ENCODE measurements at regions not wholly inside any gene's neighbourhood (a gene's known extent, or its start where the extent isn't known, plus 50 kb on each side); places are given as distances from the start of the nearest gene placed in this dataset.
"Not testable (repeated sequence)": the region's sequence is repeated elsewhere in the genome, so short reads cannot be mapped to it uniquely, and the experiment has no call there.

DNA sequence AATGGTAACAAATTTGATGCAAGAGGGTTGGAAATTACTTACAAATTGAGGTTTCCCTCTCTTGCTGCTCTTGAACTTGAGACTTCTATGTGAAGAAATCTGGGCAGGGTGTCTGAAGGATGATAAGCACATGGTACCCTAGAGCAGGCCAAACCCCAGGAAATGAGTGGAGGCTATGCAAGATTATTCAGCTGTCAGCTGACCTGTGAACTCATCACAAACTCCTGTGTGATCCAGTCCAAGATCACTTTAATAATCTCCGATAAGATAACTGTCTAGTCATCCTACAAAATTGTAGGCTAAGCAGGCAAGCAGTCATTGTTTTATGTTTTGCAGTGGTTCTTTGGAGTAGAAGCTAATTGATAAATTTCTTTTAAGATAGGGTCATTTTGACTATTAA is 213.1 kb downstream of the BTBD3 start:
- no peak for DNase-seq

DNA sequence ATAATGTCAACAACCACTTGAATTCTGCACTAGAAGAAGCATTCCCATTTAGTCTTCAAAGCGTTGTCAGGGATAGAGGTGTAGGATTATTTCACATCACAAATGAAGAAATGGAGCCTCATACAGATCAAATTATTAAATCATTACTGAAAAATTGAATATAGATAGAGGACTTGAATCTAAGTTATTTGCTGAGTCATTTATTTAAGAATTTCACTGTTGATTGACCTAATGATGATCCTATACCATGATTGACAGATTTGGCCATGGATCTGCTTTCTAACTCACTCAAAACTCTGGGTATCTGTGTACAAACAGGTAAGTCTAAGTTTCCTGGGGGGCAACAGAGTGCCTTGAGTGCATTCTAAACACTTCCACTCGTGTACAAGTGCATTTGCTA is 215.9 kb downstream of the BTBD3 start:
- DNase-seq: no peak

DNA sequence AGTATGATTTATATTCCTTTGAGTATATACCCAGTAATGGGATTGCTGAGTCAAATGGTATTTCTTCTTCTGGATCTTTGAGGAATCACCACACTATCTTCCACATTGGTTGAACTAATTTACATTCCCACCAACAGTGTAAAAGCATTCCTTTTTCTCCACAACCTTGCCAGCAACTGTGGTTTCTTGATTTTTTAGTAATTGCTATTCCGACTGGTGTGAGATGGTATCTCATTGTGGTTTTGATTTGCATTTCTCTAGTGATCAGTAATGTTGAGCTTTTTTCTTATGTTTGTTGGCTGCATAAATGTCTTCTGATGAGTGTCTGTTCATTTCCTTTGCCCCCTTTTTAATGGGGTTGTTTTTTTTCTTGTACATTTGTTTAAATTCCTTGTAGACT is 228.3 kb downstream of the BTBD3 start:
- DNase-seq: not testable (repeated sequence)

DNA sequence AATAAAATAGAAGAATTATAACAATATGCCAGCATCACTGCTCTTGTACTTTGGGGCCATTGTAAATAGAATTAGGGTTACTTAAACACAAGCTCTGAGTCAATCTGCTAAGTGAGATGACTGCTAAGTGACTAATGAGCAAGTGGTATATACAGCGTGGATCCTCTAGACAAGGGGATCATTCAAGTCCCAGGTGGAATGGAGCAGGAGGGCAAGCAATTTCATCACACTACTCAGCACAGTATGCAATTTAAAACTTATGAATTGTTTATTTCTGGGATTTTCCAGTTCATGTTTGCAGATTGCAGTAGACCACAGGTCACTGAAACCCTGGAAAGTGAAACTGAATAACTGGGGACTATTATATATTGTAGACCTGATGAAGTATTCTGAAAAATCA is 235.3 kb downstream of the BTBD3 start:
- no peak for DNase-seq

DNA sequence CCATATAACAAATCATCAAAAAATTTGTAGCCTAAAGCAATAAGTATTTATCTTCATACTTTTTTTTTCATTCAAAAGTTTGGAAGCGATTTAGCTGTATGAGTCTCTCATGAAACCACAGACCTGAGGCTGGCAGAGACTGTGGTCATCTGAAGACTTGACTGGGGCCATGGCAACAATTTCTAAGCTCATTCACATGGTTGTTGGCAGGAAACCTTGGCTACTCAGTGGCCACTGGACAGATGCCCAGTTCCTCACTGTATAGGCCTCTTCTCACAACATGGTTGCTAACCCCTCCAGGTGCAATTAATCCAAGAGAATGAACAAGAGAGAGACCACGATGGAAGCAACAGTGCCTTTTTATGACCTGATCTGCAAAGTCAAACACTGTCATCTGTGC is 235.9 kb downstream of the BTBD3 start:
- no peak for DNase-seq

DNA sequence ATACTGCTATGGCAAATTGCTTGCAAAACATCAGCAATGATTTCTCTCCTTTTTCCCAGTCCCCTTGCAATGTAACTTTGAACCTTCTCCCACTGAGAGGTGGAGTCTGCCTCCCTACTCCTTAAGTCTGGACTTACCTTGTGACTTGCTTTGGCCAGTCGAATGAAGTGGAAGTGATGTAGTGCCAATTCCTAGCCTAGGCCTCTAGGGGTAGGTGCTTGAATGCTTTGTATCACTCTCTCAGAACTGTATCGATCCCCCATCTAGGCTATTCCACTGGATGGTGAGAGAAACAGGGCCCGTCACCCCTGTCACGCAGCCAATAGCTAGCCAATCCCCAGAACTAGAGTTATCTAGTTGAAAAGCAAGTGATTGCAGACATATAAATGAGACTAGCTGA is 238.6 kb downstream of the BTBD3 start:
- no peak for DNase-seq

DNA sequence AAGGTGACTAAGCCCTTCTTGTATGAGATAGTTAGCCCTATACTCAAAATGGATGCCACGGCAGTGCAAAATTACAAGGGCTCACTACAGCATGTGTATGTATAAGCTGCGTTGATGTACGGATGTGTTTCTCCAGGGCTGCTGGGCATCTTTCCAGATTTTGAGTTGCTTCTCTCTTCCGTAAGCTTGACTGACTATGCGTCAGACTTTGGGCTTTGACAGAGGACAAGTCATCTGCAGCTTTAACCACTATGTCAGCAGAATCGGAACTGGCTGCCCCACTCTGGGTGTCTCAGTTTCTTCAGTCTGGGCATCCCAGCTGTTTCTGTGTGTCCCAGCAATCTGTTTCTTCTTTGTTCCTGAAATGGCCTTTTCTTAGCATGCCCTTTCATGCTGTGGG is 241.6 kb downstream of the BTBD3 start:
- DNase-seq: no peak

DNA sequence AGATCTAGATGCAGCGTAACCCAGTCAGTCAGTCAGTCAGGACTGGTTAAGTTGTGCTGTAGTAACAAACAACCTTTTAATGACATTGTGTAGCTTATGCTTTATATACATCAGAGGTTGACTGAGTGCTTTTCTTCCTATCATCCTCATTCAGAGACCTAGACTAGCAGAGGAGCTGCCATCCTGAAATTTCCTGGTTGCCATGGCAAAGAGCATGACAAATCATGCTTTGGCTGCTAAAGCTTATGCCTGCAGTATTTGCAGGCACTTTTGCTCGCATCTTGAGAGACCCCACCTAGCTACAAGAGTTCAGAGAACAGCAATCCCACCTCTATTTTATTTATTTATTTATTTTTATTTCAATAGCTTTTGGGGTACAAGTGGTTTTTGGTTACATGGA is 244.0 kb downstream of the BTBD3 start:
- DNase-seq: no peak

DNA sequence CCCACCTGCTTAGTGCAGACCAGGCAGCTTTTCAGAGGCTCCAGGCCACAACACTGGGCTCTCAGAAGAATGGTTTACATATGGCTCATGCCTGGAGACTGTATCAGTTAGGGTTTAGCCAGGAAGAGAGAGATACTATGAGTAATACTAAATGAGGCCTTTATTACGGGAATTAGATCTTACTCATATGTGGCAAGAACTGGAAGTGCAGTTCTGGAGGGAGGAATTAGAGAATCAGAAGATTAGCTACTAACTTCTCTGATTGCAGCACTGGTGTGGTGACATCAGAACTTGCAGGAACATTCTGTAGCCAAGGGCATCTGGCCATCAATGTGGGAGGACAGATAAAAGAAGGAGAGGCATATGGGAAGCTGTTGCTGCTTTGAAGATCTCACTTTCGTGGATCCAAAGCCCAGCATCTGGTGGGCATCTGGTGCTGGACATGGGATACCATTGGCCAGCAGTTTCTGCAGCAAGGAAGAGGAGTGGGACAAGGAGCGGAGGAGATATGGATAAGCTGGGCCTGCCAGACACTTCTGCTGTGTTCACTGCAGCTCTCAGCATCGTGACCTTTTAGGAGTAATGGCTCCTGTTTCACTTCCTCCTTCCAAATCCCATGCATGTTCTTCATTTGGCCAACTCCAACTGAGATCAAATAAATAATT is 248.5 kb downstream of the BTBD3 start:
- DNase-seq: no peak

DNA sequence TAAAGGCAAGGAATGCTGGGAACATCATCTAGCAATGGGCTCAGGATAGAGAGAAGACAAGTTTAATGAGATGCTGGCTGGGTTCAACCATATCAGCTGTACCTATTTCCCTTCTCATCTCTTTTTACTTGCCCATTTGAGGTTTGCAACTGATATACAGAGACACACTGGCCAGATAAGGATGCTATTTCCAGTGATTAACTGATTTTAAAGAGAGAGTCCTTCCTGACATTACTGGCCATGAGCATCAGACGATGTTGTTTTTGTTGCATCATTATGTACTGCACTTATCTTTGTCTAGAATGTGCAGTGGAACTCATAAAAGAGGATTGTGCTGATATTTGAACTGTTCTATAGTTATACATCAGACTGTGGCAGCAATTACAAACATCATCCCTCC is 252.7 kb downstream of the BTBD3 start:
- DNase-seq: no peak

DNA sequence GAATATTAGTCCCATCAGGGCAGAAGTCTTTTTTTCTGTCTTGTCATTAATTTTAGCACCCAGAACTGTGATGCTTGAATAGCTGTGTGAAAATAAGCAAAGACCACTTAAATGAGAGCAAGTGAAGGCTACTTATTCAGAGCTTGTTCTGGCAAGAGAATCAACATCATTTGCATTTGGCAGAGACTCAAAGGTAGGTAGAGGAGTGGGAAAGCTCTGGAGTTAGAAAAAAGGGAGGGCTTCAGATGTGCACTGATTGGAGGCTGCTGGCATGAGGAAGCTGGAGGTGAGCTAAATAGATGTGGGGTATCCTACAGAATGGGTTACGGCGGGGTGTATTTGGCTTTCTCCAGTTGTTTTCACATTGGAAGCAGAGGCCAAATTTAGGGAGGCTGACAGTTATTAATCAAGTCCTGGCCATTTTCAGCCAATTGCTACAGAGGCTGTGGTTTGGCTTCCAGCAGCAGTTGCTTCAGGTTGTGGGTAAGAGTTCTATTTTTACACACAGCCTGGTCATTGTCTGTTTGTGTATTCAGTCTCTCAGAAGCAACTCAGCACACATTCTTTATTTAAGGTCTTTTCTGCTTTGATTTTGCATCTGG is 254.3 kb downstream of the BTBD3 start:
- DNase-seq: no peak

DNA sequence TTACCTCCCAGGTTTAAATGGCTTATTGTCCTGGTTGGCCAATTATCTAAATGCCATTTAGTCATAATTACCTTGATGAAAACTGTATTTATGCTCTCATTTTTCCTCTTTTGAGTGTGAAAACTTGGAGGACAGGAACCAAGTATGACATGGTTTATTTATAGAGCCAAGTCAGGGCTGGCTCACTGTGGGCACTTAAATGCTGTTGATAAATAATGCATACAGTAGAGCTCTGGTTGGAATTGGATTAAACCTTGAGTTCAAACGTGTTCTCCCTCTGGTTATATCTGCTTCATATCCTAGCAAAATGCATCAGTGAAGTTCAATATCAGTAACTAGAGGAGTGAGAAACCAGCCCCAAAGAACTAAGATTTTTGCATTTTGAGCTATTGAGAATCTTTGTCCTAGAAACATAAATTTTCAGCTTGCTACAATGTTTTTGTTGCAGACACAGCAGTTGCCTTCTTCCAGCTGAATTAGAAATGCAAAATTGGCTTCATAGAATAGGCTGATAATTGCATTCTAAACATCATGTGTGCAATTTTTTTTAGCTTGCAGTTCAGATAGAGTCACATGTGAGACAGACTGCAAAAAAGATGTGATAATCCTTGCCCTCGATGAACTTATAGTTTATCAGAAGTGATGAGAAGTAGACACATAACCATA is 255.8 kb downstream of the BTBD3 start:
- DNase-seq: no peak

DNA sequence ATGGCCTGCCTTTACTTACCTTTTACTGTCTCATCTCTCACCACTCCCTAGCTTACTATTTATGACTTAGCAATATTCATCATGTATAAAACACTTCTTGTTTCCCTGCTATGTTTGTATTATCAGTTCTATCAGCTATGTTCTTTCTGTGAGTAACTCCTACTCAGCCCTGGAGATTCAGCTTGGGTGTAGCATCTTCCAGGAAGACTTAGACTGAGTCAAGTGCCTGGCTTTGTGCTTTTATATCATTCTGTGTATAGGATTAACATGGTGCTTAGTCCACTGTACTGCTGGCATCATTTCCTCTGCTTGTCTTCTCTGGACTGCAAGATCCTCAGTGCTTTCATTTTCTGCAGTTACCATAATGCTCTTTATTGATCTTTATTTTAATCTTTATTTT is 257.8 kb downstream of the BTBD3 start:
- DNase-seq: no peak

DNA sequence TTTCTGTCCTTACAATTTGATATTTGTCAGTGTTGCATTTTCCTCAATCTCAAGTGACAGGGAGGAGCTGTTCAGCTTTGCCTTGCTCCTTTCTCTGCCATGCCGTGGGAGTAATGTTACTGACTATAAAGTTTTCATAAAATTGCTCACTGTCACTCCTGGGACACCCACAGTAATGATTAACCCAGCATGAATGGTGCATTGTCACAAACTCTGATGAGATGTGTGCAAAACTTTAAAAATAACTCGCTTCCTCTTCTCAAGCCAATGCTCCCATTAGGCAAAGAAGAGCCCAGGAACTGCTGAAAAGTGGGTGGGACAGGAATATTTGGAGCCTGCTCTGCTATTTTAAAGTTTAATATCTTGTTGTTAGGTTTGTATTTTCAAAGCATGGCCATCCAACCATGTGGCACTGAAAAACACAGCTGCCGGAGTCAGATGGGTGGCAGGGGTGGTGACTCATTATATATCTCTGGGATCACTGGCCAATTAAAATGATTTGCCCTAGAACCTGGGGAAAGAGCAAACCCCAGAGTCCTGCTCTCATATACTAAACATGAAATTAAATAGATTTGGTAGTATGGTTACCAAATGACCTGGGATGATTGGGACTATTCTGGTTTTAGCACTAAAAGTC is 260.1 kb downstream of the BTBD3 start:
- no peak for DNase-seq

DNA sequence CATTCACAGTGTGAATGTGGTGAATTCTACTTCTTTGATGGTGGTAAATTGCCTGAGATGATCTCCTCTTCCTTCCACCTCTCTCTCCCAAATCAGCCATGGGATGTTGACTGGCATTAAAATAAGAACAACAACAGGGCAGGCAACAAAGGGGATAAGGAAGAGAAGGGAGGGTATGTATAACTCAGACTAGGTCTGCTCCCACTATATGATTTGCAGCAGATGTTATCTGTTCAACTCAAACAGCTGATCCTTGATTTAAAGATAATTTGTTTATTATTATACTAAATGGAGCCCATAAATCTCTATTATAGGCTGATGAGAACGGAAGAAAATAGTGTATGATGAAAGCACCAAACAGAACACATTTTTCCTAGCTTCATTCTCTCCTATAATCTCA is 262.0 kb downstream of the BTBD3 start:
- no peak for DNase-seq

DNA sequence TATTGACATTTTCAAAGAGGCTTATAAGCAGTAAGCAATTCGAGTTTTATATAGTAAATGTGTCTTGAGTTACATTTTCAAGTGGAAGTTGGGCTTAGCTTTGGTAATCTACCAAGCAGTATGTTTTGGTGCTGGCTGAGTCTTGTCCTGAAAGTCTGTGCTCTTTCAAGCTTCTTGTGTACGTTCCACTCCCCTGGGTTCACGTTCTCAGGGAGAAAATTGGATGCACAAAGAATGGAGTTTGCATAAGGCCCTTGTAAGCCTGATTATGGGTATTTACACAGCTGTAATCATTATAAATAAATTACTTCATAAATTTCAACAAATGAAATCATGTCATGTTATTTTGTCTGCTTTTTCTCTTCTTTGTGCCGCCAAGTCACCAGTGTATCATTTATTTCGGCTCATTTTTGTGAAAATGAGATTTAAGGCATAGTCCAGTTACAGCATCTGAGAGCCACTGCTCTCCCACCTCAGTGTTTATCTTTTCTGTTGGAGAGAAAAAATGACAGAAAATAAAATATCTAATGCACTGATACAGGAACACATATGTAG is 262.5 kb downstream of the BTBD3 start:
- no peak for DNase-seq

DNA sequence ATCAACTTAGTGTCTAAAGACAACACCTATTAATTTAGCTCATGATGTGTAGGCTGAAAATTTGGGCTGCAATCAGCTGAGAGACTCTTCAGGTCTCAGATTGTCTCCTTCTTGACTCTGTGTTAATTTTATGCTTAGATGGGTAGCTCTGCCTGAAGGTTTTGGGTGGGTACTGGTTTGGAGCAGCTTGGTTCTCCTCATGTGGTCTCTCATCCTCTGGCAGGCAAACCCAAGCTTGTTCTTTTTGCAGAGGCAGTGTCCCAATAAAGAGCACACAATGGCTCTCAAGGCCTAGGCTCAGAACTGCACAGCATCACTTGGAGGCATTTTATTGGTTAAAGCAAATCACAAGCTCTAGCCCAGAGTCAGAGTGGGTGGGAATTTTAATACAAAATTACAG is 280.6 kb downstream of the BTBD3 start:
- no peak for DNase-seq

DNA sequence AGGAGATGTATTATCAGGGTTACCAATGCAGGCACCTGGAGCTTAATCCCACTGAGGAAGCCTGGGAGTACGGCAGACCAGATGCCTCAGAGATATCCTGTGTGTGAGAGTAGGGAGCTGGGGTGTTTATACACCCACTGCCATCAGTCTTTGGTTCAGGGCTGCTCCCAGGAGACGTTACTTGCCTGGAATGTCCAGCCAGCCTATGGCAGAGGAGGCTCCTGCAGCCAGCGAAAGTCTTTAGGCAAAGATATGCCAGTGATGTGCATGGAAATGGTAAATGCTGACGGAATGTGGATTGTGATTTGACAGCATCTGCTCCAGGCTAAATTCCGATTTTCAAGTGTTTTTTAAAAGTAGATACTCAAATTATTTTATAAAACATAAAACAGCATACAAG is 282.0 kb downstream of the BTBD3 start:
- no peak for DNase-seq

DNA sequence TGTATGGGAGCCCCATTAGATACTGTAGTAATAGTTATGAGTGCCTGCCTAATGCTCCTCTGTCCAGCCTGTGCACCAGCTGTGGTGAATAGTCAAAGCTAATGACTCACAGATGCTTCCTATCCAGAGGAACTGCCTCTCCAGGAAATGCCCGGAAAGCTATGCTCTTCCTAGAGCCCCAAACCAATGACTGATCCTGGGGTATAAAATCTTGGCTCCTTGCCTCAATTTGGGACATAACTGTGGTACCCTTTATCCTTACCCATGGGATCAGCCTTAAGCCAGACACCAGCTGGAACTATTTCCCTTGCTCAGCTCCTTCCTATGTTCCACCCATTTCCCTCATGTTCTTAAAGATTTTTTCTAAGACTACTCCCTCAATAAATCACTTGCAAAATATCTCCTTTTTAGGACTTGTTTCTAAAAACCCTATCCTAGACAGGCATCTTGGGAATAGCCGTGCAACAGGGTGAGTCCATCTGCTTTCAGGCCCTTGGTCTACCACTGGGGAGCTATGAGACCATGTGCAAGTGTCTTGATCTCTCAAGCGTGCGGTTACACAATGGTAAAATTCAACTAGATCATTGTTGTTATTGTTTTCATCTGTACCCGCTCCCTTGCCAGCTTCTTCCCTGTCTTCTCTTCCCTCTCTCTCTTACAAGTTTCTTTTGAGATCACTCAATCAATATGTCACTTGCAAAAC is 283.7 kb downstream of the BTBD3 start:
- DNase-seq: no peak

DNA sequence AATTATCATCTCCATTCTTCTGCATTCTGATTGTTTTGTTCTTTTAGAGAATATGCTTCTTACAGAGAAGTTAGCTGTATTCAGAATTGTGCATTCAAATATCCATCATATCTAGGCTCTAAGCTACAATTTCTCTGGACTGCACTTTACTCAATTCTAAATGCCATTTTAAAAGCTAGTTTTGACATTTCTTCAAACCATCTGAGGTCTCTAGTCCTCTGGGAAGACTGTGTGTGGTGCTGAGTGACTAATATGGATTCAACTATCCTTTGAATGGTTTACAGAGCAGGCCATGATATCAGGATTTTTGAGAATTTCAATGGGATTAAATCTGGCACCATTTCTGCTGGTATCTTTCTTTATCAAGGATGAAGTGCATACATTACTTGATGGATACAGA is 285.7 kb downstream of the BTBD3 start:
- DNase-seq: no peak

DNA sequence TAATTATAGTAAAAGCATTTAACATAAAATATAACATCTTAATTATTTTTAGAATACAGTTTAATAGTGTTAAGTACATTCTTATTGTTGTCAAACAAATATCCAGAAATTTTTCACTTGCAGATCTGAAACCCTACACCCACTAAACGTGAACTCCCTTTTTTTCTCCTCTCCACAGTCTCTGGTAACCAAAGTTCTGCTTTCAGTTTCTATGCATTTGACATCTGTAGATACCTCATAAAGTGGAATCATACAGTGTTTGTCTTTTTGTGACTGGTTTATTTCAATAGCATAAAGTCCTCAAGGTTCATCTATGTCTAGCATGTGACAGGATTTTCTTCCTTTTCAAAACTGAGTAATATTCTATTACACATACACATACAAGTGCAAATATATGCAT is 286.3 kb downstream of the BTBD3 start:
- DNase-seq: no peak

DNA sequence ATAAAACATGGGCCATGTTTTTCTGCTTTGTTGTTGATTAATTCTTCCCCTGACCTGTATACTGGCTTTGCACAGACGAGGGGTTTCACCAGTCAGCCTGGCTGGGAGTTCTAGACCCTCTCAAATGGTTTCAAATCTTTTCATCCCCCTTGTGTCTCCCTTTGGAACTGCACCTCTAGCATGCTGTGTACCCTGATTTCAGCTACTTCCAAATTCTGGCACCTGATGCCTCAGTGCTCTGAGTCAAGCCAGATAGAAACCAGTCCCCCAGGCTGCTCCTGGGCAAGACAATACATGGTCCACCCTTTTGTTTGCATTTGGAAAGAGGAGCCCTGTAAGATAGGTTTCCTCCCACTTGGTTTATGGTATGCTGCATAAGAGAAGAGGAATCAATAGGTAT is 290.2 kb downstream of the BTBD3 start:
- no peak for DNase-seq

DNA sequence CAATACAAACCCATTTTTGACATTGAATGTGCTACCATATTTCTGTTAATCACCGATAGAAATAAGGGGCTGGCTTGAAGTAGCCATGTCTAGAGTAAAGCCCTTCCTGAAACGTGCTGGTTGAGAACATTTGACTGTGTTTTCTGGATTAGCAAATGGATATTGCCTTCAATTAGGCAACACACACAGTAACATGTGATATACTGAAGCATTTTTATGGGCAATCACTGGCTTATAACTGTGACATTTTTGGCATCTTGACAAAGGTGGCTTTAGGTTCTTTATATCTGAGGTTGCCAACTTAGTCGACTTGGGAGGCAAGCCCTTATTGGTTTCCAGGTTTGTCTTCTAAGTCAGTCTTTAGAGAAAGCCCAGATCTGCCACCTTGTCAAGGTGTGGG is 292.9 kb downstream of the BTBD3 start:
- DNase-seq: no peak
